GM12878 (cell line): ENCODE measurements at regions not wholly inside any gene's neighbourhood (a gene's known extent, or its start where the extent isn't known, plus 50 kb on each side); places are given as distances from the start of the nearest gene placed in this dataset.

Experiments
- ATAC-seq: fragments of 200-7000 bp; cut with Tn5 transposase; 3 replicates; pipeline ENCODE4 v1.9.1; 2020; ENCODE audit warnings: mild to moderate bottlenecking, moderate library complexity
- BruUV-seq: library from RNA; stranded (reverse); fragments of 400-500 nt; replicated peaks from 2 replicates; lab custom pipeline; 2021; lab: Mats Ljungman, UMichigan
- CTCF ChIA-PET: fragments of 300-600 bp; sonication (Branson Sonifier 250); formaldehyde crosslinking; extraction: SDS; loops from one replicate; lab custom pipeline; 2021; ENCODE audit warnings: inconsistent platforms; lab: Yijun Ruan, JAX
- POLR2A ChIA-PET: fragments of 350-600 bp; formaldehyde crosslinking; extraction: SDS; loops from one replicate; lab custom pipeline; 2021; ENCODE audit warnings: inconsistent platforms; lab: Charles Lee
- RAD21 ChIA-PET: fragments of 300-600 bp; sonication (Branson Sonifier 250); formaldehyde crosslinking; loops from one replicate; lab custom pipeline; 2023; ENCODE audit warnings: antibody characterized with exemption; ENCODE audit not compliant: unreplicated experiment; lab: Charles Lee
- SMC1A ChIA-PET: fragments of 300-600 bp; sonication (Branson Sonifier 250); formaldehyde crosslinking; loops from one replicate; lab custom pipeline; 2023; ENCODE audit not compliant: unreplicated experiment, uncharacterized antibody; lab: Charles Lee
- DNase-seq: peaks from one replicate; pipeline ENCODE4 v3.0.0-alpha.2; 2011; ENCODE audit warnings: low read depth, low spot score
- FAIRE-seq: peaks from 3 replicates; lab custom pipeline; 2011; peaks lifted over from hg19 to GRCh38; lab: Jason Lieb, UNC
- H2AFZ ChIP-seq: 2 replicates; pipeline ENCODE4 v1.6.0; 2011; ENCODE audit warnings: low read depth, low read length, control low read depth; ENCODE audit not compliant: control insufficient read depth
- H3K27ac ChIP-seq: 2 replicates; pipeline ENCODE4 v1.5.1; 2011; ENCODE audit warnings: control low read depth; ENCODE audit not compliant: control insufficient read depth, insufficient read depth
- H3K27me3 ChIP-seq, 2 experiments: replicated peaks in 1 of 2; 2 replicates each; pipeline versions ENCODE4 v1.6.0 to v1.6.1; 2011; ENCODE audit warnings: low read length in 1 of 2; ENCODE audit not compliant: control insufficient read depth in 2 of 2, insufficient read depth in 2 of 2
- H3K36me3 ChIP-seq, 2 experiments: 2 replicates each; pipeline ENCODE4 v1.5.1; 2011; ENCODE audit warnings: low read length in 1 of 2; ENCODE audit not compliant: control insufficient read depth in 2 of 2, insufficient read depth in 2 of 2
- H3K4me1 ChIP-seq: 2 replicates; pipeline ENCODE4 v1.6.1; 2011; ENCODE audit warnings: mild to moderate bottlenecking, low read length, moderate library complexity, mixed read lengths; ENCODE audit not compliant: control insufficient read depth, insufficient read depth
- H3K4me2 ChIP-seq: 2 replicates; pipeline ENCODE4 v1.6.0; 2011; ENCODE audit warnings: control low read depth; ENCODE audit not compliant: control insufficient read depth, insufficient read depth
- H3K4me3 ChIP-seq: fragments of 200-600 bp; sonication (generic); 2 replicates; pipeline ENCODE4 v1.5.1; 2016
- H3K79me2 ChIP-seq: 2 replicates; pipeline ENCODE4 v1.6.0; 2011; ENCODE audit warnings: low read length; ENCODE audit not compliant: control insufficient read depth, insufficient read depth
- H3K9ac ChIP-seq: 2 replicates; pipeline ENCODE4 v1.8.0; 2011; ENCODE audit warnings: low read length, control low read depth, mixed read lengths; ENCODE audit not compliant: control insufficient read depth, insufficient read depth
- H3K9me3 ChIP-seq: replicated peaks from 3 replicates; pipeline ENCODE4 v1.5.1; 2011; ENCODE audit warnings: mild to moderate bottlenecking, low read length; ENCODE audit not compliant: control insufficient read depth, insufficient read depth
- H4K20me1 ChIP-seq: 2 replicates; pipeline ENCODE4 v1.6.0; 2011; ENCODE audit not compliant: control insufficient read depth, insufficient read depth
- EED ChIP-seq: sonication (generic); IDR thresholded peaks from 2 replicates; pipeline ENCODE4 v1.6.1; 2016; ENCODE audit warnings: antibody characterized with exemption, low read depth
- ETV6 ChIP-seq, 2 experiments: fragments of 450-650 bp in 1 of 2; IDR thresholded peaks in 1 of 2; conservative IDR thresholded peaks in 1 of 2; 2 replicates each; pipeline ENCODE4 v1.6.1; 2014; ENCODE audit warnings: antibody characterized with exemption in 1 of 2, borderline replicate concordance in 1 of 2, low read depth in 1 of 2, mild to moderate bottlenecking in 1 of 2, moderate library complexity in 1 of 2
- KLF5 ChIP-seq: fragments of 450-650 bp; IDR thresholded peaks from 2 replicates; pipeline ENCODE4 v1.6.1; 2014; ENCODE audit warnings: mild to moderate bottlenecking; ENCODE audit not compliant: partially characterized antibody
- PAX5 ChIP-seq: IDR thresholded peaks from 2 replicates; pipeline ENCODE4 v1.6.1; 2011; ENCODE audit warnings: low read depth, low read length, borderline replicate concordance
- POLR2AphosphoS5 ChIP-seq: IDR thresholded peaks from 2 replicates; pipeline ENCODE4 v1.6.1; 2011; ENCODE audit warnings: mild to moderate bottlenecking, low read length, inconsistent platforms
- SP1 ChIP-seq: IDR thresholded peaks from one replicate; pipeline ENCODE4 v1.6.1; 2011; ENCODE audit warnings: low read depth, low read length
- TAF1 ChIP-seq: IDR thresholded peaks from 2 replicates; pipeline ENCODE4 v1.6.1; 2011; ENCODE audit warnings: mild to moderate bottlenecking, low read depth, low read length, borderline replicate concordance
- YBX1 ChIP-seq: fragments of 450-650 bp; IDR thresholded peaks from 2 replicates; pipeline ENCODE4 v1.6.1; 2016; ENCODE audit warnings: antibody characterized with exemption
- ZNF207 ChIP-seq: fragments of 450-650 bp; IDR thresholded peaks from 2 replicates; pipeline ENCODE4 v1.6.1; 2014; ENCODE audit warnings: antibody characterized with exemption, mild to moderate bottlenecking, borderline replicate concordance
- WGBS: methylation state at CpG from one replicate; pipeline ENCODE4 v1.1.6; 2016; ENCODE audit warnings: low lambda C conversion rate; ENCODE audit not compliant: insufficient replicate concordance, insufficient coverage; ENCODE audit errors: missing lambda C conversion rate; 5-methylcytosine and 5-hydroxymethylcytosine counted together
- in situ Hi-C: fragments of 300-500 bp; cut with MboI; formaldehyde crosslinking; loops from 9 replicates; pipeline ENCODE4 v1.14.3; 2018; ENCODE audit warnings: mixed read lengths
- intact Hi-C: fragments of 100-400 bp; cut with micrococcal nuclease; formaldehyde crosslinking; loops from one replicate; pipeline ENCODE4 v1.14.2; 2022; ENCODE audit not compliant: unreplicated experiment
- TF ChIP-seq, protein P1 (sequence below): IDR thresholded peaks from 2 replicates; pipeline ENCODE4 v1.6.1; 2011; ENCODE audit warnings: low read depth, low read length, improper control_type of control experiment, borderline replicate concordance
- TF ChIP-seq, protein P2 (sequence below): fragments of 450-650 bp; IDR thresholded peaks from 2 replicates; pipeline ENCODE4 v1.6.1; 2017; ENCODE audit warnings: mild to moderate bottlenecking, moderate library complexity
- TF ChIP-seq, protein P3 (sequence below): IDR thresholded peaks from 2 replicates; pipeline ENCODE4 v1.6.1; 2012; ENCODE audit warnings: improper control_type of control experiment, low read depth, low read length; ENCODE audit not compliant: insufficient replicate concordance

DNA sequence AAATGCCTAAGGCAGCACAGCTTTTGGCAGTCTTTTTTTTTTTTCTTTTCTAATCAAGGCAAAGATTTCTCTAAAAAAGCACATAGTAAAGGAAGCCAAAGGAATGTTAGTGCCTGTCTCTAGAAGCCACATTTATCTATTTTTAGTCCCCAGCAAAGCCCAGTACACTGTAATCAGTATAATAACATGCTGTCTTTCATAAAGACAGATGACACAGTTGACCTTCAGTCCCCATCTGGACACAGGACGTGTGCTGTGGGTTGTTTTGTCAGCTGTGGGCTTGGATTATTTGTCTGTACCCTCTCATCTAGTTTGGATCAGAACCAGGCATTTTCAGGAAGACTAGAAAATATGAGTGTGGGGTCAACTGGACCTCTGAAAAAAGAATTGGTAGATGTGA, 110.4 kb upstream of the CTNNB1 start:
- RAD21 ChIA-PET: no interaction called here
- intact Hi-C loops: no loop called here
- H2AFZ ChIP-seq: no peak overlapping the region
- H3K9ac ChIP-seq: no peak overlapping the region
- CTCF ChIA-PET: no interaction called here
- no peaks in the 10 kb centered on the region for H4K20me1 ChIP-seq
- no peaks in the 10 kb centered on the region for H3K4me1 ChIP-seq
- BruUV-seq: no TSS peak
- H3K9me3 ChIP-seq: no peaks in the 10 kb centered on the region; the same call in 2 of the 3 replicates
- SMC1A ChIA-PET: no interaction called here
- no peak for DNase-seq
- no peak overlapping the region for H3K4me3 ChIP-seq
- TF ChIP-seq EED (no peak), PAX5 (no peak), POLR2AphosphoS5 (no peak), KLF5 (no peak), SP1 (no peak), ETV6 (conservative IDR thresholded peaks at IDR 0.05 in 1 of 2, IDR thresholded peaks at IDR 0.05 in 1 of 2; ENCODE audit: borderline replicate concordance in 1 of 2, low read depth in 1 of 2) (no peak), TAF1 (no peak), ZNF207 (no peak), YBX1 (no peak)
- TF ChIP-seq, protein P1, sequence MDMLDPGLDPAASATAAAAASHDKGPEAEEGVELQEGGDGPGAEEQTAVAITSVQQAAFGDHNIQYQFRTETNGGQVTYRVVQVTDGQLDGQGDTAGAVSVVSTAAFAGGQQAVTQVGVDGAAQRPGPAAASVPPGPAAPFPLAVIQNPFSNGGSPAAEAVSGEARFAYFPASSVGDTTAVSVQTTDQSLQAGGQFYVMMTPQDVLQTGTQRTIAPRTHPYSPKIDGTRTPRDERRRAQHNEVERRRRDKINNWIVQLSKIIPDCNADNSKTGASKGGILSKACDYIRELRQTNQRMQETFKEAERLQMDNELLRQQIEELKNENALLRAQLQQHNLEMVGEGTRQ: no peak
- TF ChIP-seq, protein P2, sequence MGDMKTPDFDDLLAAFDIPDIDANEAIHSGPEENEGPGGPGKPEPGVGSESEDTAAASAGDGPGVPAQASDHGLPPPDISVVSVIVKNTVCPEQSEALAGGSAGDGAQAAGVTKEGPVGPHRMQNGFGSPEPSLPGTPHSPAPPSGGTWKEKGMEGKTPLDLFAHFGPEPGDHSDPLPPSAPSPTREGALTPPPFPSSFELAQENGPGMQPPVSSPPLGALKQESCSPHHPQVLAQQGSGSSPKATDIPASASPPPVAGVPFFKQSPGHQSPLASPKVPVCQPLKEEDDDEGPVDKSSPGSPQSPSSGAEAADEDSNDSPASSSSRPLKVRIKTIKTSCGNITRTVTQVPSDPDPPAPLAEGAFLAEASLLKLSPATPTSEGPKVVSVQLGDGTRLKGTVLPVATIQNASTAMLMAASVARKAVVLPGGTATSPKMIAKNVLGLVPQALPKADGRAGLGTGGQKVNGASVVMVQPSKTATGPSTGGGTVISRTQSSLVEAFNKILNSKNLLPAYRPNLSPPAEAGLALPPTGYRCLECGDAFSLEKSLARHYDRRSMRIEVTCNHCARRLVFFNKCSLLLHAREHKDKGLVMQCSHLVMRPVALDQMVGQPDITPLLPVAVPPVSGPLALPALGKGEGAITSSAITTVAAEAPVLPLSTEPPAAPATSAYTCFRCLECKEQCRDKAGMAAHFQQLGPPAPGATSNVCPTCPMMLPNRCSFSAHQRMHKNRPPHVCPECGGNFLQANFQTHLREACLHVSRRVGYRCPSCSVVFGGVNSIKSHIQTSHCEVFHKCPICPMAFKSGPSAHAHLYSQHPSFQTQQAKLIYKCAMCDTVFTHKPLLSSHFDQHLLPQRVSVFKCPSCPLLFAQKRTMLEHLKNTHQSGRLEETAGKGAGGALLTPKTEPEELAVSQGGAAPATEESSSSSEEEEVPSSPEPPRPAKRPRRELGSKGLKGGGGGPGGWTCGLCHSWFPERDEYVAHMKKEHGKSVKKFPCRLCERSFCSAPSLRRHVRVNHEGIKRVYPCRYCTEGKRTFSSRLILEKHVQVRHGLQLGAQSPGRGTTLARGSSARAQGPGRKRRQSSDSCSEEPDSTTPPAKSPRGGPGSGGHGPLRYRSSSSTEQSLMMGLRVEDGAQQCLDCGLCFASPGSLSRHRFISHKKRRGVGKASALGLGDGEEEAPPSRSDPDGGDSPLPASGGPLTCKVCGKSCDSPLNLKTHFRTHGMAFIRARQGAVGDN: no peak
- TF ChIP-seq, protein P3, sequence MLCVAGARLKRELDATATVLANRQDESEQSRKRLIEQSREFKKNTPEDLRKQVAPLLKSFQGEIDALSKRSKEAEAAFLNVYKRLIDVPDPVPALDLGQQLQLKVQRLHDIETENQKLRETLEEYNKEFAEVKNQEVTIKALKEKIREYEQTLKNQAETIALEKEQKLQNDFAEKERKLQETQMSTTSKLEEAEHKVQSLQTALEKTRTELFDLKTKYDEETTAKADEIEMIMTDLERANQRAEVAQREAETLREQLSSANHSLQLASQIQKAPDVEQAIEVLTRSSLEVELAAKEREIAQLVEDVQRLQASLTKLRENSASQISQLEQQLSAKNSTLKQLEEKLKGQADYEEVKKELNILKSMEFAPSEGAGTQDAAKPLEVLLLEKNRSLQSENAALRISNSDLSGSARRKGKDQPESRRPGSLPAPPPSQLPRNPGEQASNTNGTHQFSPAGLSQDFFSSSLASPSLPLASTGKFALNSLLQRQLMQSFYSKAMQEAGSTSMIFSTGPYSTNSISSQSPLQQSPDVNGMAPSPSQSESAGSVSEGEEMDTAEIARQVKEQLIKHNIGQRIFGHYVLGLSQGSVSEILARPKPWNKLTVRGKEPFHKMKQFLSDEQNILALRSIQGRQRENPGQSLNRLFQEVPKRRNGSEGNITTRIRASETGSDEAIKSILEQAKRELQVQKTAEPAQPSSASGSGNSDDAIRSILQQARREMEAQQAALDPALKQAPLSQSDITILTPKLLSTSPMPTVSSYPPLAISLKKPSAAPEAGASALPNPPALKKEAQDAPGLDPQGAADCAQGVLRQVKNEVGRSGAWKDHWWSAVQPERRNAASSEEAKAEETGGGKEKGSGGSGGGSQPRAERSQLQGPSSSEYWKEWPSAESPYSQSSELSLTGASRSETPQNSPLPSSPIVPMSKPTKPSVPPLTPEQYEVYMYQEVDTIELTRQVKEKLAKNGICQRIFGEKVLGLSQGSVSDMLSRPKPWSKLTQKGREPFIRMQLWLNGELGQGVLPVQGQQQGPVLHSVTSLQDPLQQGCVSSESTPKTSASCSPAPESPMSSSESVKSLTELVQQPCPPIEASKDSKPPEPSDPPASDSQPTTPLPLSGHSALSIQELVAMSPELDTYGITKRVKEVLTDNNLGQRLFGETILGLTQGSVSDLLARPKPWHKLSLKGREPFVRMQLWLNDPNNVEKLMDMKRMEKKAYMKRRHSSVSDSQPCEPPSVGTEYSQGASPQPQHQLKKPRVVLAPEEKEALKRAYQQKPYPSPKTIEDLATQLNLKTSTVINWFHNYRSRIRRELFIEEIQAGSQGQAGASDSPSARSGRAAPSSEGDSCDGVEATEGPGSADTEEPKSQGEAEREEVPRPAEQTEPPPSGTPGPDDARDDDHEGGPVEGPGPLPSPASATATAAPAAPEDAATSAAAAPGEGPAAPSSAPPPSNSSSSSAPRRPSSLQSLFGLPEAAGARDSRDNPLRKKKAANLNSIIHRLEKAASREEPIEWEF: no peak
- H3K27ac ChIP-seq: no peak overlapping the region
- FAIRE-seq: no peak
- H3K36me3 ChIP-seq: no peaks in the 10 kb centered on the region
- no peak overlapping the region for H3K4me2 ChIP-seq
- ATAC-seq: no peak
- H3K79me2 ChIP-seq: no peaks in the 10 kb centered on the region
- H3K27me3 ChIP-seq: no peaks in the 10 kb centered on the region
- 0% methylated on average over 1 of the region's 1 CpG for WGBS
- POLR2A ChIA-PET: no interaction called here
- in situ Hi-C loops: no loop called here
